ENCODE measurements at regions not wholly inside any gene's neighbourhood (a gene's known extent, or its start where the extent isn't known, plus 50 kb on each side); places are given as distances from the start of the nearest gene placed in this dataset.

DNA sequence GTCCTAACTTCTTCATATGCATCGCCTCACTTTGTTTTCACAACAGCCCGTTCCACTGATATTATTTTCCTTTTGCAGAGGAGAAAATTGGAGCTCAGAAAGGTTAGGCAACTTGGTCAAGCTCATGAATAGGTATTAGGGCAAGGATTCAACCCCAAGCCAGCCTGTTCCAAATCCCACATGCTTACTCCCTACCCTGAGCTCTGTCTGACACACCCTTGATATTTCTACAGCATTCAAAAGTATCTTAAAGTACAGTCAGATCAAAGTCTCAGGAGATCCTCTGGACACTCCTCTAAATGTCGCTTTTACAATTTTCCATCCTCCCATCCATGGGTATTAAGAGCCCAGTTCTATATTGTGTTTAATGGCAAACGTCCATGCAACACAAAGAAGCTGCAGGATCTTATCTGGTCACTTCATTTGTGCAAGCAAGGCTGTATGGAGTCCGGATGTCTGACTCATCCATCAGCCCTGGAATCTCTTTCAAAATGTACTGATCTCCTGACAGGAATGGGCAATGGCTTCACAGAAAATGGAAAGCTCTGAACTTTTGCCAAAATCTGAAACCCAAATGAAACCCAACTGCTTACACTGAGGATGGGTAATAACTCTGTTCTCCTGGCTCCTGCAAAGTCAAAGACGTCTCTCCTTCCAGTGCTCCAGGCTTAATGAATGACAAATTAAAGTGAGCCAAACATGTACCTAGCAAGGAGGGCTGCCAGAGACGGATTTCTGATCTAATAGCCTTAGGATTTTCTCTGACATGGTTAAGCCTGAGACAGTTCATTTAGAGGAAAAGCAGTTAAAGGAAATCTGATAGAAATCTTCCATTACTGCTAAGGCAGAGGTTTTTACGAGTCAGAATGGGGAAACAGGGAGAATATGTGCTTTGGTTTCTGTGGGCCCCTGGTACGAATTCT lies 230.9 kb upstream of the RORA start:
- no peak for DNase-seq

DNA sequence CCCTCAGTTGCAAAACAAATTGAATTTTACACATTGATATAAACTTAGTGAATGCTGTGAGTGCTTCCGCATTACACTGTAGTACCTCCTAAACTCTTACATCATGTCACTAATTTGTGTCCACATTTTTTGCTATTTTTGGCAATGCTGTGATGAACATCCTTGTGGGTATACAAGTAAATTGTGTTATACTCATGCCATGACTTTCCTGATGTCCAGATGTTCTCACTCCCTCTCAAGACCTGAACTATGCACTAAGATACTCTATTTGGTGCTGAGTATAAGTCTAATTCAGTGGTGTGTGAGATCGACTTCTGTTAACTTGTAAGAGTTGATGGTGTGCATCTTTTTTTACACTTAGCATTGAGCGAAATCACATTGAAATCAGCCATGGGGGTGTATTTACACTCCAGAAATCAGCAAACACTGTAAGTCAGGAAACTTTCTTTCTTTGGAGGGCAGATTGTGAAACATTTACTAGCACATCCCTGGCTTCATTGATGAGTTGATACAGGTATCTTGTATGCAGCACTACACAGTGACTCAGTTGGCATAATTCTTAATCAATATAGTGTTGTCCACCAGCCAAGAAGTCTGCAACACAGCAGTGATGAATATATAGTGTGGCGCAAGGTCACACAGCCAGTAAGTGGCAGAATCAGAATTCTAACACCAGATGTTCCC lies 228.1 kb upstream of the RORA start:
- no peak for DNase-seq

DNA sequence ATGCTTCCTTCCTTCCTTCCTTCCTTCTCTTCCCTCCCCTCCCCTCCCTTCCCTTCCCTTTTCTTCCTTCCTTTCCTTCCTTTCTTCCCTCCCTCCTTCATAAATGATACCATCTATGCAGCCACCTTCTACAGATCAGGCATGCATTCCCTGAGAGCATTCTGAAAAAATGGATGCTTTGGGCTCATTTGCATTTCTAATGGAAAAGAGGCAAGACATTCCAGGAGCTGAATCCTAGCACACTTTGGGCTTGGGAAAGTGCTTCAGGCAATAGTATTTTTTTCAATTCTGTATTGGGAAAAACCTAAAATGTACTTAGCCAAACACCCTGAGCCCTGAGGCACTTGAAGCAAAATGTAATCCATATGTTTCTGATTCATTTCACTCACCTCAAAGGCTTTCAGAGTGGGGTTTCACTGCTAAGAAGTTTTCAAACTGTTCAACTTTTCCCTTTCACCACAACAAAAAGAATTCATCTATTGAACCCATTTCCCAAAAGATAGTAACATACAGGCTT lies 220.1 kb upstream of the RORA start:
- no peak for DNase-seq

DNA sequence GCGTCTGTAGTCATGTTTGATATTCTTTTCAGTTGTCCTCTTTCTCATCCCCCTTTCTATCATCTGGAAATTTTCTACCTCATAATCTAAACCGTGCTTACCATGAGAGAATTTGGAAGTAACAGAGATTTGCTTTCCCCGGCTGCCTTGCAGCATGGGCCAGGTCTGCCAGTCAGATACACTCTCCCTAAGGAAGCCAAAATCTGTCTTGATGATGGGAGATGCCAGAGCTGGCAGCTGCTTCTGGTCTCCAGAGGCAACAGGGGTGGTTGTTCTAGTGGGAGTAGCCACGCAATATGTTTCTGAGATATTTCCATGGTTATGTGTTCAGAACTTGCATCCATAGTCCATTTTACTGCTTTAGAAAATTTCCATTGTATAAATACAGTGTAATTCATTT lies 218.9 kb upstream of the RORA start:
- no peak for DNase-seq

DNA sequence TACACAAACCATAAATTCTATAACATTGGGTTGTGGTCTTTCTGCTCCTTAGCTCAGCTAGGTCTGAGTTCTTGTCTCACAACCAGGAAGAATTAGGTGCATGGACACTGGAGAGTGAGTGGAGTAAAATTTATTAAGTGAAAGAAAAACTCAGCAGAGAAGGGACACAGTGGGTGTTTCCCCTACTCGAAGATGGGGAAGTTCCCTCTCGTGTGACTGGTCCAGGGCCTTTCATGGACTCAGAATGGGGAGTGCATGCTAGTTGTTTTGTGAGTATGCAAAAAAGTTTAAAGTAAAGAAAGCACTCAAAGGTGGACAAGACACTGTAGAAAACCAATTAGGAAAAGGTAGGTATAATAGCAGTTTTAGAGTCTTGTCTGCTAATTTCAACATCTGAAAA lies 215.5 kb upstream of the RORA start:
- no peak for DNase-seq

DNA sequence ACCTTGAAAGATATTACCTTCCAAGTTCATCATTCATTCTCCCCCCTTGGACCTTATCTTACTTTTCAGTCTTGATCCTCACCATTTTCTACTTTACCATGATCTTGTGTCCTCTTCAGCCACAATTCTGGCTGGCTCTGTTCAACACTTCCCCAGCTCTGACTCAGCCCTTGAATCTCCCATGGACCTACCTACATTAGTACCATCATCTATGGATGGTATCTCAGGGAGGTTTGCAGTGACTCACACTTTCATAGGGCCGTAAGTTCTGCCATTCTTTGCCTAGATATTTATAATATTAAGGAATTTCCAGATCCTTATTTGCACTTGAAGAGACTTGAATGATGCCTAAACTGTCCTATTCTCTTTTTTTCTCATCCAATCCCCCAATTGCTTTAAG lies 213.7 kb upstream of the RORA start:
- no peak for DNase-seq

DNA sequence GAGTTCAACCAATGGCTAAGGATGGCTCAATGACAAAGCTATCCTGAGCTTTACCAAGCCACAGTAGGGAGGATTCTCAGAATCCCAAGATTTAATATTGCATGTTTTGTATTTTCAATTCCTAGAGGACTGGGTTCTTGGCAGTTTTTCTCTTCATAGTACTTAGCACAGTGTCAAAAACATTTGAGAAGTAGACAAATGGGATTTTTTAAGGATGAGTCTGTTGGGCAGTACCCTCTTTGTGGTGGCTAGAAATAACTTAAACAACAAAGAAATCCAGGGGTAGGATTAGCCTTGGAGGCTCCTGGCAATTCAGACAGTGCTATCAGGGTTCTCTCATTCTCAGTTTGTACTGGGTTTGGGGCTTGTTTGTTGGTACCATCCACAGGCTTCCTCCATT lies 212.8 kb upstream of the RORA start:
- DNase-seq = no peak

DNA sequence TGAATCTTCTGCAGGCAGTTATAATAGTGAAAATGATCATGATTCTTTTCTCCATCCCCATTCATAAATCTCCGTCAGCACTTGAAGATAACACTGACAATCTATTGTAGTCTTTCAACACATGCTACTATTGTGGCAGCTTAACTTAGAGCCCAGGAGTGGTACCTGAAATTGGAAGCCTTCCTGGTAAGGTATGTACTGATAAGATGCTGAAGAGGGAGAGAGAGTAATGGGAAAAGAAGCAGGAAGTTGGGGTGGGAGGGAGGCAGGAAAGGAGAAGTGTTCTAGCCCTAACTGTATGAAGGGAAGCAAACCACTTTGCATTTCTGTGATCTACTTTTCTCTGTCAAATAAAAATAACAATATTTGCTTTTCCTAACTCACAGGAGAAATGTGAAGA lies 197.4 kb upstream of the RORA start:
- DNase-seq = no peak

DNA sequence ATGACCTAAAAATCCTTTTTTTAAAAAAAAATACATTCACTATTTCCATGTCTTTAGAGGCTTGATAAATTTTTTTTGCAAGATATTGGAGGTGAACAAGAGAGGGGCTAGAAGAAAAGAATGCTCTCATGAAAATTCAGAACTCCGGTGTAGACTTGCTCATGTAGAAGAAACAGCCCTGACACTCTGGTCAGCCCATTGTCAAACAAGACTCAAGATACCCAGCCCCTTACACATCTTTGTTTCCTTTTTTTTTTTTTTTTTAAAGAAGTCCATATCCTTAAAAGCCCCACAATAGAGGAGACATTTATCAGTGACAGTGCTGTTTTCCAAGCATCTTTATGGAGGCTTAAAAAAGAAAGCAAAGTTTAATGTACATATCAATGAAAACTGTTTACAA lies 196.8 kb upstream of the RORA start:
- no peak for DNase-seq

DNA sequence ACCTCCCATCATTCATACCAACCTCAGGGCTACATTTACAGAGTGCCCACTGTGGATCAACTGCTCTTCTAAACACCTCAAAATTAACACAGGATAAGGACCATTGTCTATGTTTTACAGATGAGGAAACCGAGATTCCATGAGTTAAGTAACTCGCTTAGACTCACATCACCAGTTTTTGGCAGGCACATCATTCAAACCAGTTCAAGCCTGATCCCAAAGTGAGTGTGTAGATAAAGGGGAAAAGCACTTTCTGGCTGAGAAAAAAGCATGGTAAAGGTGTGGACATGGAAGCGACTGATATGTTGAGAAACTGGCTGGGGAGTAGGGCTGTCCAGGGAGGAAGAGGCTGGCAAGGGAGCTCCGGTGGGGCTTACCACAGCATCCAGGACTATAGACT lies 193.7 kb upstream of the RORA start:
- no peak for DNase-seq

DNA sequence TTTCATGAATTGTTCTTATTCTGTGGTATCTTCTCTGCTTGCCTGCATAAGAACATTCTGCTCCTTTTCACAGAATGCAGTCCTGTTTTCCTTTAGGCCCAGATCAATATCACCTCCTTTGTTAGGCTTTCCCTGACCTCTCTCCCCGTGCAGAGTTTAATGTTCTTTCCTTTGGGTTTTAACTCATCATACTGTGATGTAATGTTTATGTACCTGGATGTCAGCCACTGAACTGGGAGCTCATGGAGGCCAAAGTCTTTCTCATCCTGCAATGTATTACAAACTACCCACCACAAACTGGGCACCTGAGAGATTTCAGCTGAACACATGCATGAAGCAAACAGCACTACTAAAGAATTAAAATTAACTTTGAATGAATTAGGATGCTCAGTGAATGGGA lies 192.8 kb upstream of the RORA start:
- DNase-seq = no peak

DNA sequence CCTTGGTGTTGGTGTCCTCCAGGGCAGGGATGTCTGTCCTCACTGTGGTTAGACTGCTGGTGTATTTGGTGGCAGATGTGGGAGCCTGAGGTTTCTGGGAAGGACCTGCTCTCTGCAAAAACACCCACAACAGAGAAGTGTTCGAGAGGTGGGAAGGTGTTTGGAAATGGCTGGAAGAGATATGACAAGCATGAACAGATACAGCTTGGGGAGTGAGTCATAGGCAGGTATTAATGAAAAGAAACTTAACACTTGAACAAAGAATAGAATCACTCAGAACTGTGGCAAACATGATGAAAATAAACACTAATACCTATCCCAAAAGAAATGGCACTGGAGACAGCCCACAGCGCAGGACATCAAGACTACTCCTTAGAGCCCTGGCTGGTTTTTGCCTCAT lies 192.4 kb upstream of the RORA start:
- no peak for DNase-seq

DNA sequence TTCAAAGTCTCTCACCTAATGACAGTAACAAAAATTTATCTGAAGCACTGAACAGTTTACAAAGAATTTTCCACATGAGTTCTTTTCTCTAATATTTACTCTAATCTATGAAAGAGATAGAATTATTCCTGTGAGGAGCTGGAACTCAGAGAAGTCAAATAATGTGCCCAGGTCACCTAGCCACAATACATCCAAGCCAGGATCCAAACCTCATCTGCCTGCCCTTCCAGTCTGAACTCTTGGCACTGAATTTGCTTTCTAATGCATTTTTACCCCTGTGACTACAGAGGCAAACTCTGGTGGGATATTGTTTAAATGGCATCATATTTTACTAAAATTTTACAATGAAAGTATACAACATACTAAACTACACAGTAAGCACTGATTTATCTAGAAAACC lies 191.4 kb upstream of the RORA start:
- DNase-seq = no peak

DNA sequence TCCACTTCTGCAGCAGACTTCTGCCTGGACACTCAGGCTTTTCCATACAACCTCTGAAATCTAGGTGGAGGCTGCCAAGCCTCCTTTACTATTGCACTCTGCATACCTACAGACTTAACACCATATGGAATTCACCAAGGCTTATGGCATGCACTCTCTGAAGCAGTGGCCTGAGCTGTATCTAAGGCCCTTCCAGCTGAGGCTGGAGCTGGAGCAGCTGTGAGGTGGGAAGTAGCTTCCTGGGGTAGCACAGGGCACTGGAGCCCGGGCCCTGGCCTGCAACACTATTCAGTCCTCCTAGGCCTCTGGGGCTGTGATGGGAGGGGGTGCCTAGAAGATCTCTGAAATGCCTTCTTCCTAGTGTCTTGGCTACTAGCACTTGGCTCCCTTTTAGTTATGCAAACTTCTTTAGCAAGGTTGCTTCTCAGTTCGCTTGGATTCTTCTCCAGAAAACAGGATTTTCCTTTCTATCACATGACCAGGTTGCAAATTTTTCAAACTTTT lies 186.6 kb upstream of the RORA start:
- no peak for DNase-seq

DNA sequence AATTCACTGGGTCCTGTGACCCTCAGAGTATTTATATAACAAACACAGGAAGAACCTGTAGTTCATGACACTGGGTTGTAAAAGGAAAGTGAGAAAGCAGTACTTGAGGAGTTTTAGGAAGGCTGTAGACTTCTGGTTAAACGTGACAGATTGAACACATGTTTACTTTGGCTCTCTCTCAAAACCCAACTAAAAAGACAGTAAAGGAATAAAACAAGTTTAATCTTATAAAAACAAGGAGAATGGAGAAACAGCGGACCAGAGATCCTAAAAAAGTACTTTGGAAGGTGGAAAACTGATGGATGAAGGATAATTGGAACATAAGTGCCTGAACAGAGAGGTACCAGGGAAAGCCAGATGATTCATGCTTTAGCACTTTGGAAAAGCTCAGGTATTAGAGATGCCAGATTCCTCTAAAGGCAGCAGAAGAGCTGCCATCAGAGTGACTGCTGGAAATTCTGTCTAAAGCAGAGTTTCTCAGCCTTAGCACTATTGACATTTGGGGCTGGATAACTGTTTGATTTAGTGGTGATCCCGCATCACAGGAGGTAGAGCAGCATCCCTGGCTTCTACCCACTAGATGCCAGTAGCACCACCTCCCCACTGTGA lies 182.9 kb upstream of the RORA start:
- no peak for DNase-seq

DNA sequence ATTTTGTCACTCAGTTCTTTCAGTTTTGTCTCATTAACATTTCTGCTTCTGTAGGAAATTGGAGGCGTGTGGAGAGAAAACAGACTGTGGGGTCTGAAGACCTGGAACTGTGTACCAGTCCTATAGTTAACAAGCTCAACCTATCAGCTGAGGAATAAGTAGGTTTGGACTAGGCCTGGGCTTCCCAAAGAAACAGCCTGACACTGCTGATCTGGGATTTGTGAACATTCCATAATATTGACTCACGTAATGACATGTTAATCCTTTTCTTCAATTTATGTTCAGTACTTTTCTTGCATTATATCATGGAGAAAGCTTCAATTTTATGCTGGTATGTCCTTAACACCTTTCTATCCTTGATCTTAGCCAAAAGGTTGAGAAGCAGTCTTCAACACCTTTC lies 181.6 kb upstream of the RORA start:
- DNase-seq = no peak

DNA sequence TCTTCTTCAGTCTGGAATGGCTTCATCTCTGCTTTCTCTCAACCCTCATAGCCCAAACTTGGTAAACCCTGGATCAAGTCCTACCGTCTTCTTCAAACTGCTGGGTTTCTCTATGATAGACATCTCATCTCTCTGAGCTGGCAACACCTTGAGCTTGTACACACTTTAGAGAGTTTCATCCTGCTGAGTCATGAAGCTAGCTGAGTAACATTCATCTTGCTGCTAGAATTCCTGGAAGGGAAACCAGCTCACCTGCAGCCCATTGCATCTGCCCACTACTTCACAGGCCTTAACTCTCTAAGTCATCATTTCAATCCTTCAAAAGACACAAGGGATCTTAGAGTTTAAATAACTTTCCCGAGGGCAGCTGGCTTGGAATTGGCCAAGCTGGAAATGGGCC lies 175.5 kb upstream of the RORA start:
- DNase-seq = no peak

DNA sequence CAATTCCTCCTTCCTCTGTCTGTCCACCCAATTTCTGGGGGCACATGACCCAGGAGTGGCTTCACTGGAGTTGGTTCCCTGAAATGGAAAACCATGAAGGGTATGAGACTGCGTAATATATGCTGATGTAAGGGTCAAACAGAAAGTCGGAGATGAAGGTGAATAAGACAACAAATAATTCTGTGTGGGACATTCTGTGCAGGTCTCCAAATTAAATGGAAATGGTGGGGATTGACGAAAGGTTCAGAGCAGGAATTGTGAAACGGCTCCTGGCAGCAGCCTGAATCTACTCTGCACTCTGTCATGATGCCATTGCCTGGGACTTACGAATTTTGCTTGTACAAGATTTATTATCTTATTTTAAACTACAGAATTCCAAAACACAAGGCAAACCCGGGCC lies 174.8 kb upstream of the RORA start:
- no peak for DNase-seq

DNA sequence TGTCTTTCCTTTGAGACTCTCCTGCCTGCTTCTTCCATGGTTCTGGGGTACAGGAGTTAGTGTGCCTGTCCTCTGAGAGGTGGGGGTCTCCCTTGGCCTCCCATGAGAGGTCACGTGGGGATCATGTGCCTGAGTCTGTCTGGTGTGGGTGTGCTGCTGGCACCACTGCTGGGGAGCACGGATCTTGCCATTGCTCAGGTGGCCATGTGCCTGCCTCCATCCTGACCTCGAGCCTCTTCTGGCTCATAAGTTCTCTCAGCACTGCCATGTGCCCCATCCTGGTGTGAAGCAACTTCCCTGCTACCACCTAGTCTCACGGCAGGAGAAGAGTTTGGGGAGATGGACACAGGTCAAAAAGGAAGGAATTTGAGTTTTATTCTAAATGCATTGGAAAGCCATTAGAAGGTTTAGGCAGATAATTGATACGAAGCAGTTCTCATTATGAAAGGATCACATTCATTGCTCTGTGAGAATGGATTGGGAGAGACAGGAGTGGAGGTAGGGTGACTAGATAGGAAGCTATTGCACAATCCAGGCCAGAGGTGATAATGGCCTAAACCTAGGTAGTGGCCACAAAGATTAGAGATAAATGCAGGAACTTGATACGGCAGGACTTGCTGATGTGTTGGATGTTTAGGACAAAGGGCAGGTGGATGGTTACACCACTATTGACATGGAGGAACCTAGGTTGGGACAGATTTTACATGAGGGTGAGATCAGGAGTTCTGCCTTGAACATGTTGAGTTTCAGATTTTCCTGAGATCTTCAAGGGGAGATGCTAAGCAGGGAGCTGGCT lies 173.0 kb upstream of the RORA start:
- no peak for DNase-seq

DNA sequence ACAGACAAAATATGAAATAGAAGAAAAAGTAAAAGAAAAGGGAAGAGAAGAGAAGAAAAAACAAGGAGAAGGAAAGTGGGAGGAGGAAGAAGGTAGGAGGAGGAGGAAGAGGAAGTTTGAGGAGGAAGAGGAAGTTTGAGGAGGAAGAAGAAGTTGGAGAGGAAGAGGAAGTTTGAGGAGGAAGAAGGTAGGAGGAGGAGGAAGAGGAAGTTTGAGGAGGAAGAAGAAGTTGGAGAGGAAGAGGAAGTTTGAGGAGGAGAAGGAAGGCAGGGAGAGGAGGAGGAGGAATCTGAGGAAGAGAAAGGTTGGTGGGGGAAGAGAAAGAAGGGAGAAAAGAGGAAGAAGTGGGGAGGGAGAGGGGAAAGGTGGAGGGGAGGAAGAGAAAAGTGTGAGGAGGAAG lies 169.2 kb upstream of the RORA start:
- DNase-seq = no peak

DNA sequence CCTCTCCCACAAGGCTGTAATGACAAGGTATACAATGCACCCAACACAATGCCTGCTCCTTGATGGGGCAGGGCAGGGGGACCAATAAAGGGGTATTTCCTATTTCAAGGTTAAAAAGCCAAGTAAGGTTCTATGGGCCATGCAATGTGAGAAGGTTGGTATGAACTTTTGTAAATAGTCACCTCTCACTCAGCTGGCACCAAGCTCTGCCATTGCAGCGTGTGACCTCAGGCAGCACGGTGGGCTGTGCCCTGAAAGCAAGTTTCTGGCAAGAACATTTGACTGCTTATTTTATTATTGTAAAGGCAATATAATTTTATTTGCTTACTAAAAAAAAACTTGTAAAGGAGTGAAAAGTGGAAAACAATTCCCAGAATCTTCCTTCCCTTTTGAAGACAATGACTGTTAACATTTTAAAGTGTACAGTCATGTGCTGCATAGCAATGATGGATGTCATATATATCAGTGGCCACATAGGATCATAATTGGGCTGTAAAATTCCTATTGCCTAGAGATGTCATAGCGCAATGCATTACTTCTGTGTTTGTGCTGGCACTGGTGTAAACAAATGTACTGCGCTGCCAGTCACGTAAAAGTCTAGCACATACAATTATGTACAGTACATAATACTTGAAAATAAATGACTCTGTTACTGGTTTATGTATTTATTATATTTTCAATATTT lies 167.3 kb upstream of the RORA start:
- DNase-seq = no peak

DNA sequence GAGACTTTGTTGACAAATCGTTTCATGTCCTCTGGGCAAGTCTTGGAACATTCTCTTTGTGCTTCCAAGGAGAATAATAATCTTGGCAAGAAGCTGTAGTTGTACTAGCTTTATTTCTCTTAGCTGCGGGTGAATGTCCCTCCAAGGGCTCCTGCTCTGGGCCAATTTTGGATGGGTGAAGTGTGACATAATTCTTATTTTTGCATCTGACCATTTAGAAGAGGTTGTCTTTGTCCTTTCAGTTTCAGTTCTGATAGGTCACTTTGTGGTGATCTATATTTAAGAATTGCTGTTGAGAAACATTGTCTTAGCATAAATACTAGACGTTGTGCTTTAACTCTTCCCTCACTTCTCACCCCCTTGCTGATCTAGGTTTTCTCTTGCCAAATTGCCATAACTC lies 164.8 kb upstream of the RORA start:
- no peak for DNase-seq

Measured in stimulated activated CD4-positive, alpha-beta T cell treated with anti-CD3 and anti-CD28 coated beads, Interleukin-4, amount 100 ng/mL, for 4 hours (primary cell).